Neural cell (in vitro differentiated cells): ENCODE measurements at regions not wholly inside any gene's neighbourhood (a gene's known extent, or its start where the extent isn't known, plus 50 kb on each side); places are given as distances from the start of the nearest gene placed in this dataset.
"Not testable (repeated sequence)": the region's sequence is repeated elsewhere in the genome, so short reads cannot be mapped to it uniquely, and the experiment has no call there.

Source experiments
- H2AFZ ChIP-seq: fragments of 200-600, 300-800 bp; sonication (generic), shearing (Covaris generic); 2 replicates; pipeline ENCODE4 v1.6.0; 2014; ENCODE audit warnings: low read depth, mild to moderate bottlenecking, antibody characterized with exemption, low read length, moderate library complexity
- H3F3A ChIP-seq: fragments of 200-600 bp; shearing (Covaris generic); 2 replicates; pipeline ENCODE4 v1.6.1; 2016; ENCODE audit warnings: mild to moderate bottlenecking, moderate library complexity, mixed read lengths, antibody characterized with exemption, low read length; ENCODE audit not compliant: insufficient read depth, poor library complexity, severe bottlenecking
- H3K27ac ChIP-seq: fragments of 200-600, 300-800 bp; sonication (generic), shearing (Covaris generic); 2 replicates; pipeline ENCODE4 v1.5.1; 2014; ENCODE audit warnings: mild to moderate bottlenecking, low read length, moderate library complexity
- H3K27me3 ChIP-seq: fragments of 300-800, 200-600 bp; sonication (generic), shearing (Covaris generic); 2 replicates; pipeline ENCODE4 v1.6.0; 2014; ENCODE audit warnings: mild to moderate bottlenecking, low read depth, low read length, moderate library complexity; ENCODE audit not compliant: insufficient read depth
- H3K36me3 ChIP-seq: fragments of 300-800, 200-600 bp; sonication (generic), shearing (Covaris generic); 2 replicates; pipeline ENCODE4 v1.5.1; 2014; ENCODE audit warnings: mild to moderate bottlenecking, antibody characterized with exemption, low read length, moderate library complexity; ENCODE audit not compliant: insufficient read depth
- H3K4me2 ChIP-seq: fragments of 300-800, 200-600 bp; sonication (generic), shearing (Covaris generic); 2 replicates; pipeline ENCODE4 v1.6.0; 2014; ENCODE audit warnings: mild to moderate bottlenecking, low read length
- H3K4me3 ChIP-seq: fragments of 300-800, 200-600 bp; sonication (generic), shearing (Covaris generic); 2 replicates; pipeline ENCODE4 v1.5.1; 2014; ENCODE audit warnings: mild to moderate bottlenecking, low read length, moderate library complexity
- H3K79me2 ChIP-seq: fragments of 200-600 bp; shearing (Covaris generic); replicated peaks from 2 replicates; pipeline ENCODE4 v1.6.0; 2014; ENCODE audit warnings: mild to moderate bottlenecking, low read length, moderate library complexity; ENCODE audit not compliant: insufficient read depth
- H3K9ac ChIP-seq: fragments of 300-800, 200-600 bp; sonication (generic), shearing (Covaris generic); 2 replicates; pipeline ENCODE4 v1.6.1; 2016; ENCODE audit warnings: mild to moderate bottlenecking, low read length, mixed read lengths
- H3K9me2 ChIP-seq: fragments of 200-600 bp; shearing (Covaris generic); 2 replicates; pipeline ENCODE4 v1.6.1; 2016; ENCODE audit warnings: mild to moderate bottlenecking, low read length, mixed read lengths; ENCODE audit not compliant: insufficient read depth
- H3K9me3 ChIP-seq: fragments of 200-600, 300-800 bp; sonication (generic), shearing (Covaris generic); 2 replicates; pipeline ENCODE4 v1.6.1; 2016; ENCODE audit warnings: mild to moderate bottlenecking, mixed run types, low read length, moderate library complexity, mixed read lengths
- H4K20me1 ChIP-seq: fragments of 200-600 bp; shearing (Covaris generic); 2 replicates; pipeline ENCODE4 v1.6.1; 2016; ENCODE audit warnings: mild to moderate bottlenecking, mixed run types; ENCODE audit not compliant: insufficient read depth
- EP300 ChIP-seq: fragments of 450-650 bp; conservative IDR thresholded peaks from 2 replicates; pipeline ENCODE4 v1.6.1; 2014; ENCODE audit warnings: antibody characterized with exemption, mild to moderate bottlenecking, moderate library complexity; ENCODE audit not compliant: poor library complexity, severe bottlenecking
- EZH2 ChIP-seq: fragments of 200-600, 300-800 bp; shearing (Covaris generic), sonication (generic); IDR thresholded peaks from 2 replicates; pipeline ENCODE4 v1.6.1; 2014; ENCODE audit warnings: antibody characterized with exemption, low read length, borderline replicate concordance, mild to moderate bottlenecking; ENCODE audit not compliant: insufficient read depth, poor library complexity, severe bottlenecking
- MXI1 ChIP-seq: fragments of 450-650 bp; conservative IDR thresholded peaks from 2 replicates; pipeline ENCODE4 v1.6.1; 2014; ENCODE audit warnings: antibody characterized with exemption, mild to moderate bottlenecking; ENCODE audit not compliant: poor library complexity, severe bottlenecking
- POLR2AphosphoS5 ChIP-seq: IDR thresholded peaks from 2 replicates; pipeline ENCODE4 v1.6.1; 2012
- RAD21 ChIP-seq: fragments of 450-650 bp; conservative IDR thresholded peaks from 2 replicates; pipeline ENCODE4 v1.6.1; 2014; ENCODE audit warnings: antibody characterized with exemption, mild to moderate bottlenecking, moderate library complexity
- SMC3 ChIP-seq: fragments of 450-650 bp; conservative IDR thresholded peaks from 2 replicates; pipeline ENCODE4 v1.6.1; 2014; ENCODE audit warnings: antibody characterized with exemption, mild to moderate bottlenecking, moderate library complexity; ENCODE audit not compliant: poor library complexity
- TAF1 ChIP-seq: IDR thresholded peaks from 2 replicates; pipeline ENCODE4 v1.6.1; 2012; ENCODE audit warnings: low read depth
- TF ChIP-seq, protein P1 (sequence below): fragments of 450-650 bp; IDR thresholded peaks from 2 replicates; pipeline ENCODE4 v1.5.1; 2014; ENCODE audit warnings: antibody characterized with exemption, mild to moderate bottlenecking, moderate library complexity; ENCODE audit not compliant: poor library complexity, severe bottlenecking
- TF ChIP-seq, protein P2 (sequence below): IDR thresholded peaks from 2 replicates; pipeline ENCODE4 v1.6.1; 2012; ENCODE audit warnings: borderline replicate concordance

DNA sequence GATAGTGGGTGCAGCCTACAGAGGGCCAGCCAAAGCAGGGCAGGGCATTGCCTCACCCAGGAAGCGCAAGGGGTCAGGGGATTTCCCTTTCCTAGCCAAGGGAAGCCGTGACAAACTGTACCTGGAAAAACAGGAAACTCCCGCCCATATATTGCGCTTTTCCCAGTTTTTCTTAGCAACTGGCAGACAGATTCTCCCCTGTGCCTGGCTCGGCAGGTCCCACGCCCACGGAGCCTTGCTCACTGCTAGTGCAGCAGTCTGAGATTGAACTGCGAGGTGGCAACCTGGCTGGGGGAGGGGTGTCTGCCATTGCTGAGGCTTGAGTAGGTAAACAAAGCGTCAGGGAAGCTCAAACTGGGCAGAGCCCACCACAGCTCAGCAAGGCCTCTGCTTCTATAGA, 212.4 kb downstream of the SDHAF3 start:
- H3K4me3 ChIP-seq, H3K36me3 ChIP-seq, H3F3A ChIP-seq, H3K9me3 ChIP-seq, H3K4me2 ChIP-seq, H2AFZ ChIP-seq, H3K27me3 ChIP-seq, H4K20me1 ChIP-seq, H3K9ac ChIP-seq, H3K79me2 ChIP-seq, H3K9me2 ChIP-seq, H3K27ac ChIP-seq: not testable (repeated sequence)

DNA sequence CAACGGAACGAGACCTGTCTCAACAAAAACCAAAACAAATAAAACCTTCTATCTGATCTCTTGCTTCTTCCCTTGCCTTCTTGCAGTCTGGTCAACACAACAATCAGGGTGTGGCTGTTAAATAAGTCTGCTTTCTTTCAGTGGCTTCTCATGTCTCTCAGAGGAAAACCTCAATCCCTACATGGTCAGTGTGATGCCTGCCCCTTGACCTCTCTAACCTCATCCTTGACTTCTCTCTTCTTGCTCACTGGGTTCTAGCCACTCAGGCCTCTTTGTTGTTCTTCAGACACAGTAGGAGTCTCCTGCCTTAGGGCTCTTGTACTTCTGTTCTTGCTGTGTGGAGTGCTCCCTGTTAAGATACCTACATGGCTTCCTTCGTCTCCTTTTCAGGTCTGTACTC, 220.4 kb downstream of the SDHAF3 start:
- Histone ChIP-seq H3K9ac (no peak overlapping the region), H3K9me3 (no peaks in the 10 kb centered on the region)
- no peak for TF ChIP-seq TAF1
- TF ChIP-seq, protein P1, sequence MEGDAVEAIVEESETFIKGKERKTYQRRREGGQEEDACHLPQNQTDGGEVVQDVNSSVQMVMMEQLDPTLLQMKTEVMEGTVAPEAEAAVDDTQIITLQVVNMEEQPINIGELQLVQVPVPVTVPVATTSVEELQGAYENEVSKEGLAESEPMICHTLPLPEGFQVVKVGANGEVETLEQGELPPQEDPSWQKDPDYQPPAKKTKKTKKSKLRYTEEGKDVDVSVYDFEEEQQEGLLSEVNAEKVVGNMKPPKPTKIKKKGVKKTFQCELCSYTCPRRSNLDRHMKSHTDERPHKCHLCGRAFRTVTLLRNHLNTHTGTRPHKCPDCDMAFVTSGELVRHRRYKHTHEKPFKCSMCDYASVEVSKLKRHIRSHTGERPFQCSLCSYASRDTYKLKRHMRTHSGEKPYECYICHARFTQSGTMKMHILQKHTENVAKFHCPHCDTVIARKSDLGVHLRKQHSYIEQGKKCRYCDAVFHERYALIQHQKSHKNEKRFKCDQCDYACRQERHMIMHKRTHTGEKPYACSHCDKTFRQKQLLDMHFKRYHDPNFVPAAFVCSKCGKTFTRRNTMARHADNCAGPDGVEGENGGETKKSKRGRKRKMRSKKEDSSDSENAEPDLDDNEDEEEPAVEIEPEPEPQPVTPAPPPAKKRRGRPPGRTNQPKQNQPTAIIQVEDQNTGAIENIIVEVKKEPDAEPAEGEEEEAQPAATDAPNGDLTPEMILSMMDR = no peak
- TF ChIP-seq, protein P2, sequence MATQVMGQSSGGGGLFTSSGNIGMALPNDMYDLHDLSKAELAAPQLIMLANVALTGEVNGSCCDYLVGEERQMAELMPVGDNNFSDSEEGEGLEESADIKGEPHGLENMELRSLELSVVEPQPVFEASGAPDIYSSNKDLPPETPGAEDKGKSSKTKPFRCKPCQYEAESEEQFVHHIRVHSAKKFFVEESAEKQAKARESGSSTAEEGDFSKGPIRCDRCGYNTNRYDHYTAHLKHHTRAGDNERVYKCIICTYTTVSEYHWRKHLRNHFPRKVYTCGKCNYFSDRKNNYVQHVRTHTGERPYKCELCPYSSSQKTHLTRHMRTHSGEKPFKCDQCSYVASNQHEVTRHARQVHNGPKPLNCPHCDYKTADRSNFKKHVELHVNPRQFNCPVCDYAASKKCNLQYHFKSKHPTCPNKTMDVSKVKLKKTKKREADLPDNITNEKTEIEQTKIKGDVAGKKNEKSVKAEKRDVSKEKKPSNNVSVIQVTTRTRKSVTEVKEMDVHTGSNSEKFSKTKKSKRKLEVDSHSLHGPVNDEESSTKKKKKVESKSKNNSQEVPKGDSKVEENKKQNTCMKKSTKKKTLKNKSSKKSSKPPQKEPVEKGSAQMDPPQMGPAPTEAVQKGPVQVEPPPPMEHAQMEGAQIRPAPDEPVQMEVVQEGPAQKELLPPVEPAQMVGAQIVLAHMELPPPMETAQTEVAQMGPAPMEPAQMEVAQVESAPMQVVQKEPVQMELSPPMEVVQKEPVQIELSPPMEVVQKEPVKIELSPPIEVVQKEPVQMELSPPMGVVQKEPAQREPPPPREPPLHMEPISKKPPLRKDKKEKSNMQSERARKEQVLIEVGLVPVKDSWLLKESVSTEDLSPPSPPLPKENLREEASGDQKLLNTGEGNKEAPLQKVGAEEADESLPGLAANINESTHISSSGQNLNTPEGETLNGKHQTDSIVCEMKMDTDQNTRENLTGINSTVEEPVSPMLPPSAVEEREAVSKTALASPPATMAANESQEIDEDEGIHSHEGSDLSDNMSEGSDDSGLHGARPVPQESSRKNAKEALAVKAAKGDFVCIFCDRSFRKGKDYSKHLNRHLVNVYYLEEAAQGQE = no peak
- TF ChIP-seq EP300 = no peak
- TF ChIP-seq MXI1 = no peak
- TF ChIP-seq POLR2AphosphoS5 = no peak
- no peak for TF ChIP-seq SMC3
- TF ChIP-seq EZH2 = no peak
- TF ChIP-seq RAD21 = no peak

DNA sequence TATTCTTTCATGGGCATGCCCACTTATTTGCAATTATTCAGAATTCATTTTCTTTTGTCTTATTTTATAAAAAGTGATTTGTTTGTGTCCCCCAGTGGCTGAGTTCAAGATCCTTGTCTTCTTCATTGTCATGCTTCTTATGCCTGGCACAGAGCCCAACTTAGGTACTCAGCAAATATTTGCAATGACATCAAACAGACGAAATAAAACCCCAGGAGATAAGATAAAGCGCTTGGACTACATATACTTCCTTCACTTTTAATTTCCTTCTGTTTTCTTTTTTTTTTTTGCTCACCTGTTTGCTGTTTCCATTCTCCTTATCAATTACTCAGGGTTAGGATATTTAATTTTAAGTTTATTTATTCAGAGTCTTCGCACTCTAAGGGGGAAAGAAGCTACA, 225.0 kb downstream of the SDHAF3 start:
- no peak overlapping the region for H3K9ac ChIP-seq
- no peaks in the 10 kb centered on the region for H3F3A ChIP-seq
- no peak overlapping the region for H2AFZ ChIP-seq
- no peak overlapping the region for H3K4me2 ChIP-seq
- no peaks in the 10 kb centered on the region for H3K36me3 ChIP-seq
- no peaks in the 10 kb centered on the region for H3K79me2 ChIP-seq
- H3K9me3 ChIP-seq = no peaks in the 10 kb centered on the region
- no peaks in the 10 kb centered on the region for H3K27me3 ChIP-seq
- H3K27ac ChIP-seq = no peak overlapping the region
- no peaks in the 10 kb centered on the region for H4K20me1 ChIP-seq
- TF ChIP-seq RAD21 = no peak
- TF ChIP-seq, protein P2 = no peak
- no peak for TF ChIP-seq TAF1
- TF ChIP-seq POLR2AphosphoS5 = no peak
- no peak for TF ChIP-seq MXI1
- no peak for TF ChIP-seq EP300
- TF ChIP-seq, protein P1 = no peak
- no peak for TF ChIP-seq EZH2
- TF ChIP-seq SMC3 = no peak
- H3K9me2 ChIP-seq = no peaks in the 10 kb centered on the region
- no peak overlapping the region for H3K4me3 ChIP-seq

More for the DNA sequence above, 220.4 kb downstream of the SDHAF3 start:
- no peaks in the 10 kb centered on the region for H3K27me3 ChIP-seq
- H3F3A ChIP-seq = no peaks in the 10 kb centered on the region
- H3K27ac ChIP-seq = no peak overlapping the region
- no peaks in the 10 kb centered on the region for H3K79me2 ChIP-seq
- H3K36me3 ChIP-seq = no peaks in the 10 kb centered on the region
- H3K4me3 ChIP-seq = no peak overlapping the region
- no peak overlapping the region for H3K4me2 ChIP-seq
- no peaks in the 10 kb centered on the region for H3K9me2 ChIP-seq
- H2AFZ ChIP-seq = no peak overlapping the region
- no peaks in the 10 kb centered on the region for H4K20me1 ChIP-seq
